ENCODE measurements at regions not wholly inside any gene's neighbourhood (a gene's known extent, or its start where the extent isn't known, plus 50 kb on each side); places are given as distances from the start of the nearest gene placed in this dataset.
A peak's percentile ranks its signal among the peaks of the same experiment; 100 is the strongest.
"Not testable (repeated sequence)": the region's sequence is repeated elsewhere in the genome, so short reads cannot be mapped to it uniquely, and the experiment has no call there.

- DNase-seq: no peak
Observed at GRCh38 chr22:35138521-35138920, 72.6 kb downstream of the ISX start.

GRCh38 chr22:35140879-35141745 is 75.2 kb downstream of the ISX start:
- no peak for DNase-seq

- DNase-seq: no peak
Observed at GRCh38 chr22:35148381-35148780, 82.4 kb downstream of the ISX start.

- peak; percentile 49 for DNase-seq
Observed at GRCh38 chr22:35148866-35149548, 83.0 kb downstream of the ISX start.

- DNase-seq: no peak
Observed at GRCh38 chr22:35150183-35151107, 84.5 kb downstream of the ISX start.

- DNase-seq: no peak
Observed at GRCh38 chr22:35152316-35152715, 86.4 kb downstream of the ISX start.

GRCh38 chr22:35154937-35155387 is 89.0 kb downstream of the ISX start:
- DNase-seq: no peak

- no peak for DNase-seq
Observed at GRCh38 chr22:35155403-35156025, 89.6 kb downstream of the ISX start.

- no peak for DNase-seq
Observed at GRCh38 chr22:35156945-35157344, 91.0 kb downstream of the ISX start.

- no peak for DNase-seq
Observed at GRCh38 chr22:35158336-35158735, 92.4 kb downstream of the ISX start.

GRCh38 chr22:35159343-35159742 is 93.4 kb downstream of the ISX start:
- DNase-seq: no peak

- no peak for DNase-seq
Observed at GRCh38 chr22:35160268-35160667, 94.3 kb downstream of the ISX start.

- DNase-seq: not testable (repeated sequence)
Observed at GRCh38 chr22:35165896-35166295, 91.4 kb upstream of the HMGXB4 start.

- DNase-seq: no peak
Observed at GRCh38 chr22:35170716-35171697, 86.3 kb upstream of the HMGXB4 start.

- DNase-seq: no peak
Observed at GRCh38 chr22:35172442-35172841, 84.9 kb upstream of the HMGXB4 start.

- DNase-seq: no peak
Observed at GRCh38 chr22:35173655-35174054, 83.6 kb upstream of the HMGXB4 start.

GRCh38 chr22:35174401-35175038 is 82.8 kb upstream of the HMGXB4 start:
- no peak for DNase-seq

GRCh38 chr22:35175392-35175791 is 81.9 kb upstream of the HMGXB4 start:
- DNase-seq: no peak

- DNase-seq: no peak
Observed at GRCh38 chr22:35177811-35178210, 79.5 kb upstream of the HMGXB4 start.

- DNase-seq: no peak
Observed at GRCh38 chr22:35178446-35178845, 78.8 kb upstream of the HMGXB4 start.

Measured in skin of body (tissue), 1 donor.